GM18505 (cell line): ENCODE measurements at regions not wholly inside any gene's neighbourhood (a gene's known extent, or its start where the extent isn't known, plus 50 kb on each side); places are given as distances from the start of the nearest gene placed in this dataset.

Experiments used
- ATAC-seq: cut with Tn5 transposase; IDR thresholded peaks from one replicate; pipeline ENCODE4 v1.9.1; 2021; ENCODE audit not compliant: unreplicated experiment
- POLR2A ChIP-seq: IDR thresholded peaks from 4 replicates; pipeline ENCODE4 v1.6.1; 2011; ENCODE audit warnings: borderline replicate concordance; ENCODE audit not compliant: insufficient read depth, insufficient read length; ENCODE audit errors: extremely low read depth

DNA sequence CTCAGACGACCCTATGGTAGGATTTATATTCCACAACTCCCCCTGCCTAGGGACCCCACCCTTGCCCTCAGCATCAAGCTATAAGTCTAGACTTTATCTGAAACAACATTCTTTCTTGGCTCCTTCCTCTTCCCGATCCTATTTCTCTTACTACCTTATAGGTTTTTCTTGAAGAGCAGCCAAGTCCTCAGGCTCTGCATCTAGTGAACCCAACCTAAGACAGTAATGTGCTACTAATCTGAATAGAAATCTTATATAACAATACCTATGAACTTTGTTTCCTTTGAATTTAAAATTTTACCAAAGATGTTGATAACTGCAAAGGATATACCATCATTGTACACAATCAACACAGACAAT is 96.7 kb upstream of the BMP4 start:
- TF ChIP-seq POLR2A, result no peak
- ATAC-seq, result no peak

DNA sequence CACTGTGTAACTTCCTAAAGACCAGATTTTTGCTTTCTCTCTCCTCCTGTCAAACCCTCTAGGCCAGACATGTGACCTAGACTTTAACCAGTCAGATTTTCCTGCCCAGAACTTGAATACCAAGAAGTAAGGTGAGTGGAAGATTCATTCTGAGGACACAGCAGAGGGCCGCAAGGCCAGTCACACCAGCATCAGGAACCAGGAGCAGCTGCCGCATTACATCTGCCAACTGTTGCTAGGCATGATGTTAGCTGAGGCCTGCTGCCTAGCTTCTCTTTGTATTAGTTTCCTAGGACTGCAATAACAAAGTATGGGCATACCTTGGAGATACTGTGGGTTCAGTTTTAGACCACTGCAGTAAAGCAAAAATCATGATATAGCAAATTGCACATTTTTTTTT is 101.9 kb upstream of the BMP4 start:
- TF ChIP-seq POLR2A, result no peak
- no peak for ATAC-seq

DNA sequence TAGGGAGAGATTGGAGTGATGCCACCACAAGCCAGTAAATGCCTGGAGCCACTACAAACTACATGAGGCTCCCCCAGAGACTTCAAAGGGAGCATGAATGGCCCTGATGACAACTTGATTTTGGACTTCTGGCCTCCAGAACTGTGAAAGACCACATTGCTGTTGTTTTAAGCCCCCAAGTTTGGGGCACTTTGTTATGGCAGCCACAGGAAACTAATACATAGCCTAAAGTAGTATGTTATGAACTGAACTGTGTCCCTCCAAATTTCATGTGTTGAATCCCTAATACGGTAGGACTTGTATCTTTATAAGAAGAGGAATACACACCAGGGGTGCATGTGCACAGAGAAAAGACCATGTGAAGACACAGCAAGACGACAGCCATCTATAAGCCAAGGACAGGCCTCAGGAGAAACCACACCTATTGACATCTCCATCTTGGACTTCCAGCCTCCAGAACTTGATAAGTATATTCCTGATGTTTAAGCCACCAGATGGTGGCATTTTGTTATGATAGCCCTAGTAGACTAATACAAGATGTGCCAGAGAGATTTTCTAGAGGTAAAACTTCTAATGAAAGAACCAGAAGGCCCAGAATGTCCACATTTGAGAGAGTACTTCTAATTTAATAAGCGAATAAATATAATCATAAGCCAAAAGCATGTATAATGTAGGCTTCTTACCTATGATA is 127.1 kb upstream of the BMP4 start:
- no peak for TF ChIP-seq POLR2A
- no peak for ATAC-seq

DNA sequence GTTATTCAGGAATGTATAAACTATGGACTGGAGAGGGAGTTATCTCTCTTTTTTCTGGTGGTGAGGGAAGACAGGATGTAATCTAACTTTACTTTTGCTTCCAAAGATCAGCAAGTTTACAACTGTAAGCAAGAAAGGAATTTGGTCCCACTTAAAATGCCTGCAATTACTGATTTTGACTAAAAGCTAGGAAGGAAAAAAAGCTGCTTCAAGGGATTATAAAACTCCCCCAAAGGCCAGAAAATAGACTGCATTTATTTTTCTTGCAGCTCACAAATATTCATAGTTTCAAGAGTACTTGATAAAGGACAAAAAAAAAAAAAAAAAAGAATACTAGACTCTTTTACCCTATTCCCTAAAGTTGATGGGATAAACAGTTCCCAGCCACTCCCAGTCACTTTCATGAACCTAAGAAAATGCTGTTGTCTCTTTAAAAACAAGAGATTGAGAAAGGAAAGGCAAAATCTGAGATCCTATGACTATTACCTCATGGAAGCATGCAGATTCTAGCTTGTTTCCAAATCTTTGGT is 128.7 kb upstream of the BMP4 start:
- no peak for ATAC-seq

DNA sequence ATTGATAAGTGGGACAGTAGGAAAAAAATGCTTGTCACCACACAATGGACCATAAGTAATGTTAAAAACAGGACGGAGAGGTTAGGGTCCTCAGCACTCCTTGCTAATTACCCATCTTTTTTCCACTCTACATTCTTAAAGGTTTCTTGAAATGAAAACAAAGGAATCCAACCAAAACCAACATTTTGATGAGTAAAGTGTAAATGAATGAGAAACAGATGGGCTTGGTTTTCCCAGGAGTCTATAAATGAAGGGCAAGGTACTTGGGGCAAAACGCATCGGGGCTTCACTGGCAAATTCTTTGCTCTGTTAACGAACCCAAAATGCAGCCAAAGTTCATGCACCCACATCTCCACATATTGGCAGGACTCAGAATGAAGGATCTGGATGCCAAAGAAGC is 129.2 kb upstream of the BMP4 start:
- ATAC-seq, result no peak
- no peak for TF ChIP-seq POLR2A

More for the DNA sequence above, 128.7 kb upstream of the BMP4 start:
- TF ChIP-seq POLR2A, result no peak

DNA sequence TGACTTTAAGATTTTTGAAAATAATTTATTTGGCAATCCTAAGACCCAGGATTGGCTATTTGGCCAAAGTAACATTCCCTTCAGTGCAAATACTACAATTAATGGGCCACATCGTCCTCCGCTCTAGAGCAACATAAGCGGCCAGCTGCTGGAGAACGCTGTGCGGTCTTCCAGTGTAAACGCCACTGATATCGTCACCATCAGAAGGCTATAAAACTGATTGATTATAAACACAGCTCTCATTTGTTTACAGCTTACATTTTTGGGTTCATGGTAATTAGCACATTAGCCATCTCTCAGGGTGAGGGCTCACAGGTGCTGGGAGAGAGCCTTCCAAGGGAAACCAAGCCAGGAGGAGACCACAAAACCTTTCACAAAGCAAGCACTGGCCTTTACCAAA is 130.1 kb upstream of the BMP4 start:
- TF ChIP-seq POLR2A, result no peak
- ATAC-seq, result no peak

DNA sequence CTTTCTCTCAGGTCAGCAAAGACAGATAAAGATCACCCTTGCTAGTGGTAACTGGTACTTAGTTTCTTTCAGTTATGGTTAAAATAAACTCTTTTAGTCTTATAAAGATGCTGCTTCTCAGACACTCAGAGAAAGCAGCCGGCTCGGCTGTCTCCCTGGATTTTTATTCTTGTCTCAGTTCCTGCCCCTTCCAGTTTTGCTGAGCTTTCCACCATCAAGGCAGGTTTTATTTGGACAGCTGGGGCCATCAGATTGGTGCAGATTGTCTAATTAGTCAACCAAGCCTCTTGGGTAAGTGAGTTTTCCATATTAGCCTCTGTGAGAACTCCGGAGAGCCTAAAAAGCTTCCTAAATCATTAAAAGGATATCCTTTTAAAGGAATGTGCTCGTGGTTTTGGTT is 130.8 kb upstream of the BMP4 start:
- no peak for TF ChIP-seq POLR2A
- no peak for ATAC-seq

DNA sequence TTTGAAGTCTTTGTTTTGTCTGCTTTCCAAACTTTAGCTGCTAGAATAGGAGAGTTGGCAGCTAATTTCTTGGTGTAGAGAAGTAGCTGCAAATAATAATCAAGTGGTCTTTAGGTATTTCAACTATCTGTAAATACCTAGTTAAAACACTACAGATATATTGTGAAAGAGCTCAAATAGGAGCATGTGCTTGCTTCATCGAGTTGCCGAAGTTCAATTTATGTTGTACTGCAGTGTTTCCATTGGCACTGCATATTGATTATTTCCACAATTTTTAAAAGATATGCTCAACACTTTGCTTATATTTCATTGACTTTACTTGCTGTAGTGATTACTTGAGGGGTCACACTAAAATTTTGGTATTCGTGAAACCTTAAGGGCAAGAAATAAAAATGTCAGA is 131.6 kb upstream of the BMP4 start:
- no peak for TF ChIP-seq POLR2A
- ATAC-seq, result no peak

DNA sequence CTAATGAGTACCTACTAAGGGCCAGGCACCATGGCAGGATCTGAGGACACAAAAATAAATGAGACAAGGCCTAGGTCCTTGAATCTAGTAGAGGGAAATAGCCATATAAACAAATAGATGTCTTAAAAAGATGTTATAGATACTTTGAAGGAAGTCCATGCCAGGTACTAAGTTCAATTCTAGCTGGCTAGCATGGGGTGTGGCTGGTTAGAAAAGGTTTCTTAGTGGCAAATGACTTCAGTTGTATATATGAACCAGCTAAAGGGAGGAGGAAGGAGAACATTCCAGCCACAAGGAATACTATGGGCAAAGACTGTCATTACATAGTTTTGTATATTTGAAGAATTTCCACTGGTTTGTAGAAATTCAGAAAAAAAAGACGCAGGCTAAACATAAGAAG is 133.6 kb upstream of the BMP4 start:
- no peak for TF ChIP-seq POLR2A
- ATAC-seq, result no peak

DNA sequence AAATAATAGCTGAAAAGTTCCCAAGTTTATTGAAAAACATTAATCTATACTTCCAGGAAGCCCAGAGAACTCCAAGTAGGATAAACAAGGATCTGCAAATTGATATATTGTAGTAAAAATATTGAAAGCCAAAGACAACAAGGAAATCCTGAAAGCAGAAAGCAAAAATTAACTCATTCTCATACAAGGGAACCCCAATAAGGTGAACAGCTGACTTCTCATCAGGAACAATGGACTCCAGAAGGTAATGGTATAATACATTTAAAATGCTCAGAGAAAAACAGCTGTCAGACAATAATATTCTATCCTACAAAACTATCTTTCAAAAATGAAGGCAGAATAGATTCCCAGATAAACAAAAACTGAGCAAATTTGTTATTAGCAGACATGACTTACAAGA is 138.1 kb upstream of the BMP4 start:
- no peak for ATAC-seq
- TF ChIP-seq POLR2A, result no peak

DNA sequence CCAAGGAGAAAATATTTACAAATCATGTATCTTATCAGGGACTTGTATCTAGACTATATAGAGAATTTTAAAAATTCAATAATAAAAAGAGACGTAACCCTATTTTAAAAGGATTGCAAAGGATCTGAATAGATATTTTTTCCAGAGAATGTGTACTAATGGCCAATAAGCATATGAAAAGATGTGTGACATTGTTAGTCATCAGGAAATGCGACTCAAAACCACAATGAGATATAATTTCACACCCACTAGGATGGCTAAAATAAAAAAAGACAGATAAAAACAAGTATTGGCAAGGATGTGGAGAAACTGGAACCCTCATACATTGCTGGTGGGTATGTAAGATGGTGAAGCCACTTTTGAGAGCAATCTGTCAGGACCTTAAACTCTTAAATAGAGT is 141.9 kb upstream of the BMP4 start:
- TF ChIP-seq POLR2A, result no peak
- no peak for ATAC-seq

DNA sequence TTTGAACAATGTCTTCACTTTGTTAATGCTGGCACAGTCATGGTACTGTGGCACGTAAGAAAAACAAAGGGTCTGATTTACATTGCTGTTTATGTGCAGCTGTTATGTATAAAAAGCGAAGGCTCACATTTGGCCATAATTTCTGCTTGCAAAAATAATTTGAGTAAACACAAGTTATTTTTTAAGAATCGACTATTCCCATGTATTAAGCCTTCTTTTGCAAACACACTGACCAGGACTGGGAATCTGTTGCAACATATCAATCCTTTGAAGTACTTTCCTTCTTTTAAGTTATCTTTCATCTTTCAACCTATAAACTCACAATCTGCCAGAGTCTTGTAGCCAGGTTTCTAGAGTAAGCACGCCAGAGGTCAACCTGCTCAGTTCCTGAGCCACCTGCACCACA is 145.4 kb upstream of the BMP4 start:
- no peak for ATAC-seq
- no peak for TF ChIP-seq POLR2A

DNA sequence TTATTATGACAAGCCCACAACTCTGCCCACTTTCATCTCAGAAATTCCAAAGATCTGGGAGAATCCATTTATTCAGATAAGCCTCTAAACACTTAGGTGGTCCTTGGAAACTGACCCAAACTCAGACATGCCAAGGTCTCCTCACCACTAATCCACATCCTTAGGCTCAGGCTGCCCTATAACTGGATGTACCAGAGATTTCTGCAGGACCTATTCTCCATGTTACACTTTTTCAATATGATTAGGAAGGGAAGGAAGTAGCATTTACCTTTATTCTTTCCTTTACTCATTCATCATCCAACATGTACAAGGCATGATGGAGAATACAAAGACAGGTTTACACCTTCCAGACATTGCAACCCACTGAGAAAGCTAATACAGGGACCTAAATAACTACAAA is 145.9 kb upstream of the BMP4 start:
- no peak for ATAC-seq
- no peak for TF ChIP-seq POLR2A

DNA sequence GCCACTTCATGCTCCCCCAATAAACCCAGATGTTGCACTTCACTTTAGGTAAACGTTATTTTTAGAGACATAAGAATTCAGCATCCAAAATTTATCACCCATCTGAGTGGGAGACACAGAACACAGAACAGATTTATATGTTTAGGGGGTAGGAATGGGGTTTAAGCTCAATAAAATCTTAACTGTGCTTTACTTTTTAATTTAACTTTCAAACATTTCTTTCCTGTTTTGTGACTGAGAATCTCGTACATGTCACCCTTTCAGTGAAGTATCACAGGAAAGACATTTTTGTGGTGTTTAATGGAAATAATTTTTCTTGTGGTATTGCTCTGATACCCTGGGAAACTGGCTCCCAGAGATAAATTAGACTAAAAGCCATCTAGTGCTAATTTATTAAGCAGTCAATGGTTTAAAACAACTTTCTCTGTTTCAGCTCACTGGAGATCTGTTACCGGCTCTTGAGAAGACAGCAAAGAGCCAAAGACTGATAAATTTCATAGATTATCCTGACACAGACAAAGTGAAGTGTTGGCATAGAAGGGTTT is 148.0 kb upstream of the BMP4 start:
- ATAC-seq, result no peak
- no peak for TF ChIP-seq POLR2A
